ENCODE measurements at regions not wholly inside any gene's neighbourhood (a gene's known extent, or its start where the extent isn't known, plus 50 kb on each side); places are given as distances from the start of the nearest gene placed in this dataset.

DNA sequence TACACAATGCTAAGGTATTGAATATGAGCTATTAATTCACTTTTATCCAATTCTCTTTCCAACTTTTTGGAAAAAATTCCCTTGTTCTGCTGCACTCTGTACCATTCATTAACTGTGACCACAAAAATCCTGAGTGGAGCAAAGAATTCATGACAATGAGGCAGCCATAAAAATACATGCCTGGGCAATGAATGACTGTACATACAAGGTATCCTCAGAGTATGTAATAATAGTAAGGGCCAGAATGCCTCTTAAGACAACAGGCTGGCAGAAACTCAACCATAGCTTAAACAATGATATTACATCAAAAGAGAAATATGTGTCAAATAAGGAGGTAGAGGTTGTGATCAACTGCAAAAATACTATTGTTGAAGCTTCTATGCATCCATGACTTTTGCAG lies 74.7 kb upstream of the CA10 start:
- TF ChIP-seq POLR2A (IDR thresholded peaks at IDR 0.05; ENCODE audit: extremely low read depth, insufficient read length) (no peak), MYC (IDR thresholded peaks at IDR 0.05; ENCODE audit: low read depth, low read length) (no peak)
- TF ChIP-seq, protein P1, sequence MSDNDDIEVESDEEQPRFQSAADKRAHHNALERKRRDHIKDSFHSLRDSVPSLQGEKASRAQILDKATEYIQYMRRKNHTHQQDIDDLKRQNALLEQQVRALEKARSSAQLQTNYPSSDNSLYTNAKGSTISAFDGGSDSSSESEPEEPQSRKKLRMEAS (IDR thresholded peaks at IDR 0.05; ENCODE audit: low read depth, low read length): no peak
- TF ChIP-seq, protein P2, sequence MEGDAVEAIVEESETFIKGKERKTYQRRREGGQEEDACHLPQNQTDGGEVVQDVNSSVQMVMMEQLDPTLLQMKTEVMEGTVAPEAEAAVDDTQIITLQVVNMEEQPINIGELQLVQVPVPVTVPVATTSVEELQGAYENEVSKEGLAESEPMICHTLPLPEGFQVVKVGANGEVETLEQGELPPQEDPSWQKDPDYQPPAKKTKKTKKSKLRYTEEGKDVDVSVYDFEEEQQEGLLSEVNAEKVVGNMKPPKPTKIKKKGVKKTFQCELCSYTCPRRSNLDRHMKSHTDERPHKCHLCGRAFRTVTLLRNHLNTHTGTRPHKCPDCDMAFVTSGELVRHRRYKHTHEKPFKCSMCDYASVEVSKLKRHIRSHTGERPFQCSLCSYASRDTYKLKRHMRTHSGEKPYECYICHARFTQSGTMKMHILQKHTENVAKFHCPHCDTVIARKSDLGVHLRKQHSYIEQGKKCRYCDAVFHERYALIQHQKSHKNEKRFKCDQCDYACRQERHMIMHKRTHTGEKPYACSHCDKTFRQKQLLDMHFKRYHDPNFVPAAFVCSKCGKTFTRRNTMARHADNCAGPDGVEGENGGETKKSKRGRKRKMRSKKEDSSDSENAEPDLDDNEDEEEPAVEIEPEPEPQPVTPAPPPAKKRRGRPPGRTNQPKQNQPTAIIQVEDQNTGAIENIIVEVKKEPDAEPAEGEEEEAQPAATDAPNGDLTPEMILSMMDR (IDR thresholded peaks at IDR 0.05; ENCODE audit: low read depth, low read length): no peak
- DNase-seq (ENCODE audit: low read depth): no peak
- H3K4me3 ChIP-seq (ENCODE audit: low read depth, low read length): no peak overlapping the region

DNA sequence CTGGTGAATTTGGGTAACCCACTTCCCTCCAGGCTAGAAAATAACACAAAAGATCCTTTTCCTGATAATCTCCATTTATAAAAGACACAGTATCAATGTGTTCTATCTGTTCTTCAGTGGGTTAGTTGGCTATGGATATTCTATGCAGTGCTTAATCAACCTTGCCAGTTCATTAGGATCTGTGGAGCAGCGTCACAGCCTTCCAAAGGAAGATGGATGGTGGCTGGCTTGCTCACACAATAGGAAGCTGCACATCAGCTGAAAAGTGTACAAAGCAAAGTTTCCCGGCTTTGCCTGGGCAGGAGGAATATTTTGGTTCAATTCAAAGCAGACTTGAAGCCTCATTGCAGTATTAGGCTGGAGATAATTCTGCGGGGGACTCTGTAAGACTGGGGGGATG lies 70.3 kb upstream of the CA10 start:
- TF ChIP-seq, protein P1 (IDR thresholded peaks at IDR 0.05; ENCODE audit: low read depth, low read length): no peak
- TF ChIP-seq, protein P2 (IDR thresholded peaks at IDR 0.05; ENCODE audit: low read depth, low read length): no peak
- TF ChIP-seq MYC (IDR thresholded peaks at IDR 0.05; ENCODE audit: low read depth, low read length) (no peak), POLR2A (IDR thresholded peaks at IDR 0.05; ENCODE audit: extremely low read depth, insufficient read length) (no peak)
- DNase-seq (ENCODE audit: low read depth): no peak
- no peak overlapping the region for H3K4me3 ChIP-seq (ENCODE audit: low read depth, low read length)

DNA sequence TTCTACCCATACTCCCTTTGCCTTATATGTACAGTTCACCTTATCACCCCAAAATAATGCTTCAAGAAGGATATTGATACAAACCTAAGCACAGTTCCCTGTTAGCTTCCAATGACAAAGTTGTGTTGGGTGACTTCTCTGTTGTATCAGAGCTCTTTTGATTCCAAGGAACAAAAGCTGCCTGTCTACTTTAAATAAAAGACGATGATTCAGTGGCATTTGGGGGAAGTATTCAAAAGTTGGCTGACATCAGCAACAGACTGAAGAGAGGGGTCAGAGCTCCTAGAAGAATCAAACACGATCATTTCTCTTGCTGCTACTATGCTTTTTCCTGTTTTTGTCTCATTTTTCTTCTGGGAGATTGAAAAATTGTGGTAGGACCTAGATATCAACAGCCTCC lies 69.4 kb upstream of the CA10 start:
- no peak for DNase-seq (ENCODE audit: low read depth)
- H3K4me3 ChIP-seq (ENCODE audit: low read depth, low read length): no peak overlapping the region
- no peak for TF ChIP-seq POLR2A (IDR thresholded peaks at IDR 0.05; ENCODE audit: extremely low read depth, insufficient read length)

DNA sequence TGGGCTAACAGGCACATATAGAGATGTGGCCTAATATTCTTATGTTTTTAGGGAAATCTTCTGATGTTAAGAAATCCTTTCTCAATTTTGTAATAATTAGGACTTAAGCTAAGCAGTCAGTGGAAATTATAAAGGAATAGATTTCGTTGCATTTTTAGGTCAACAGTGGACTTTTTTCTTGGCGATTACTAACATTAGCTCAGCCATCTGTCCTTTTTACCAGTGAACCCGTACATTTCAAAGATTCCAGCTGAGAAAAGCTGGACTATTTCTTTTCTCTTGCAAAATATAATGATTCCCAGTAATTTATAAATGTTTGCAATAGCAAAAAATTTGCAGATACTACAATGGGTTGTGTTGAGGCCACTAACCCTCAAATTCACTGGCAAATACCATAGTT lies 54.9 kb upstream of the CA10 start:
- DNase-seq (ENCODE audit: low read depth): no peak
- H3K4me3 ChIP-seq (ENCODE audit: low read depth, low read length): no peak overlapping the region

DNA sequence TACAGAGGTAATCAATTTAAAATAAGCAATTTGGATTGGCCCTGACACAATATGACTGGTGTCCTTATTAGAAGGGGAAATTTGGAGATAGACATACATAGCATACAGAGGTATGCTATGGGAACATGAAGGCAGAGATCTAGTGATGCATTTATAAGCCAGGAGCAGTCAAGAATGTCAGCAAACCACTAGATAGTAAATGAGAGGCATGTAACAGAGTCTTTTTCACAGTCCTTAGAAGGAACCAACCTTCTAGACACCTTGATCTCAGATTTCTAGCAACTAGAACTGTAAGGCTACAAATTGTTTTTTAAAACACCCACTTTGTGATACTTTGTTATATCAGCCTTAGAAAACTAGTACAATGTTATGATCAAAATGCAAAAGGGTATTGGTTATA lies 54.3 kb upstream of the CA10 start:
- TF ChIP-seq MYC (IDR thresholded peaks at IDR 0.05; ENCODE audit: low read depth, low read length) (no peak), POLR2A (IDR thresholded peaks at IDR 0.05; ENCODE audit: extremely low read depth, insufficient read length) (no peak)
- TF ChIP-seq, protein P1 (IDR thresholded peaks at IDR 0.05; ENCODE audit: low read depth, low read length): no peak
- TF ChIP-seq, protein P2 (IDR thresholded peaks at IDR 0.05; ENCODE audit: low read depth, low read length): no peak
- no peak overlapping the region for H3K4me3 ChIP-seq (ENCODE audit: low read depth, low read length)
- DNase-seq (ENCODE audit: low read depth): no peak

More for the DNA sequence above, 54.9 kb upstream of the CA10 start:
- TF ChIP-seq MYC (IDR thresholded peaks at IDR 0.05; ENCODE audit: low read depth, low read length) (no peak), POLR2A (IDR thresholded peaks at IDR 0.05; ENCODE audit: extremely low read depth, insufficient read length) (no peak)
- TF ChIP-seq, protein P2 (IDR thresholded peaks at IDR 0.05; ENCODE audit: low read depth, low read length): no peak
- TF ChIP-seq, protein P1 (IDR thresholded peaks at IDR 0.05; ENCODE audit: low read depth, low read length): no peak

DNA sequence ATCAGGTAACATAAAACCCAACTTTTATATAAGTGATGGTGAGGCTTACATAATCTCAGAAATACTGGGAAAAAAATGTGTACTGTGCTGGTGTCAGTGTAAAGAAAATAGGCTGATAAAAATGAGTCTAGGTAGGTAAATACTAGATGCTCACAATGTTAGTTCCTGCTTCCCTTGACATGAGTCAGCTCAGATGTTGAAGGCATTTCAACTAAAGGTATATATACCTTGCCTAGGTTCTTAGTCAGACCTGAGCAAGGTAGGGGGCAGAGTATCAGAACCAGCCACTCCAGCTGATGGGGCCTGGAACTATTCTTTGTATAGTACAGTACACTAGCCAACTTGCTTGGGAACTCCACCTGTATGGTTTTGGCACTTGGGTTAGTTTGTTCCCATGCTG lies 51.0 kb upstream of the CA10 start:
- DNase-seq (ENCODE audit: low read depth): no peak
- TF ChIP-seq, protein P2 (IDR thresholded peaks at IDR 0.05; ENCODE audit: low read depth, low read length): no peak
- TF ChIP-seq MYC (IDR thresholded peaks at IDR 0.05; ENCODE audit: low read depth, low read length) (no peak), POLR2A (IDR thresholded peaks at IDR 0.05; ENCODE audit: extremely low read depth, insufficient read length) (no peak)
- TF ChIP-seq, protein P1 (IDR thresholded peaks at IDR 0.05; ENCODE audit: low read depth, low read length): no peak
- H3K4me3 ChIP-seq (ENCODE audit: low read depth, low read length): no peak overlapping the region
